CD4-positive, alpha-beta T cell treated with Interleukin-4 for 1 hour (primary cell): ENCODE measurements at regions not wholly inside any gene's neighbourhood (a gene's known extent, or its start where the extent isn't known, plus 50 kb on each side); places are given as distances from the start of the nearest gene placed in this dataset.
"Not testable (repeated sequence)": the region's sequence is repeated elsewhere in the genome, so short reads cannot be mapped to it uniquely, and the experiment has no call there.

ENCODE experiments used
- DNase-seq, 2 donors: peaks; one replicate each; pipeline ENCODE4 v3.0.0-alpha.2; 2020 to 2022

GRCh38 chr16:86874141-86874540, 295.8 kb downstream of the FOXL1 start:
- peak in 1 of 2 donors; percentile 1 for DNase-seq

- no peak for DNase-seq
Observed at GRCh38 chr16:86876499-86876898, 298.1 kb downstream of the FOXL1 start.

- no peak for DNase-seq
Observed at GRCh38 chr16:86877108-86877507, 298.8 kb downstream of the FOXL1 start.

- DNase-seq = no peak
Observed at GRCh38 chr16:86877835-86878234, 299.5 kb downstream of the FOXL1 start.

GRCh38 chr16:86878236-86879080, 300.1 kb downstream of the FOXL1 start:
- DNase-seq = no peak

GRCh38 chr16:86879268-86879667, 300.9 kb downstream of the FOXL1 start:
- no peak for DNase-seq

- no peak for DNase-seq
Observed at GRCh38 chr16:86880316-86881117, 302.2 kb downstream of the FOXL1 start.

GRCh38 chr16:86881118-86881510, 302.8 kb downstream of the FOXL1 start:
- no peak for DNase-seq

GRCh38 chr16:86881861-86882273, 303.5 kb downstream of the FOXL1 start:
- DNase-seq = no peak

- no peak for DNase-seq
Observed at GRCh38 chr16:86882586-86883280, 304.4 kb downstream of the FOXL1 start.

GRCh38 chr16:86883583-86884389, 305.4 kb downstream of the FOXL1 start:
- DNase-seq = no peak

- DNase-seq = no peak
Observed at GRCh38 chr16:86884390-86884650, 306.0 kb downstream of the FOXL1 start.

- no peak for DNase-seq
Observed at GRCh38 chr16:86885139-86885538, 306.8 kb downstream of the FOXL1 start.

GRCh38 chr16:86886651-86887050, 308.3 kb downstream of the FOXL1 start:
- no peak for DNase-seq

- DNase-seq = no peak
Observed at GRCh38 chr16:86887416-86887815, 309.1 kb downstream of the FOXL1 start.

GRCh38 chr16:86888231-86889053, 310.1 kb downstream of the FOXL1 start:
- no peak for DNase-seq

GRCh38 chr16:86889054-86889366, 310.7 kb downstream of the FOXL1 start:
- DNase-seq = not testable (repeated sequence)

GRCh38 chr16:86889974-86890373, 311.6 kb downstream of the FOXL1 start:
- no peak for DNase-seq

GRCh38 chr16:86891121-86891520, 312.8 kb downstream of the FOXL1 start:
- DNase-seq = no peak

- no peak for DNase-seq
Observed at GRCh38 chr16:86891631-86892030, 313.3 kb downstream of the FOXL1 start.

- no peak for DNase-seq
Observed at GRCh38 chr16:86892509-86892908, 314.2 kb downstream of the FOXL1 start.

GRCh38 chr16:86893506-86893905, 315.2 kb downstream of the FOXL1 start:
- DNase-seq = no peak
